NCI-H524 (cell line): ENCODE measurements at regions not wholly inside any gene's neighbourhood (a gene's known extent, or its start where the extent isn't known, plus 50 kb on each side); places are given as distances from the start of the nearest gene placed in this dataset.

Experiments
- DNase-seq, 2 experiments: peaks; one replicate each; lab custom pipeline; 2025; lab: John Stamatoyannopoulos, UW

DNA sequence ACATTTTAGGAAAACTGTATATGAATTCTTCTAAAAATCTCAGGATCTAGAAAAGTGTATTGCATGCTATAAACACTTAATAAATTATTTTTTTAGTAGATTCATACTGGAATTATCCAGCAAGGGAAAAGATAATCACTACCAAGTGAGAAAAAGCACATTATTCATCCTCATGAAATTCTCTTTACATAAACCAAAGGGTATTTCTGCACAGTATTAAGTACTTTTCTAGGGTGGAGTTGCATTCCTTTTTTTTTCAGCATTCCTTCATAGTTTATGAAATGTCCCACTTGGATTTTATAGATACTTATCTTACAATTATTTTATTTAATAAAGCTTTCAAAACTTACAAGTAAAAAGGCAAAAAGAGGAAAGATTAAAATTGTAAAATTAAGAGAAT lies 403.3 kb downstream of the HGF start:
- no peak for DNase-seq

- no peak for DNase-seq
Measured at GRCh38 chr7:81361769-81362312, 408.0 kb downstream of the HGF start.

DNA sequence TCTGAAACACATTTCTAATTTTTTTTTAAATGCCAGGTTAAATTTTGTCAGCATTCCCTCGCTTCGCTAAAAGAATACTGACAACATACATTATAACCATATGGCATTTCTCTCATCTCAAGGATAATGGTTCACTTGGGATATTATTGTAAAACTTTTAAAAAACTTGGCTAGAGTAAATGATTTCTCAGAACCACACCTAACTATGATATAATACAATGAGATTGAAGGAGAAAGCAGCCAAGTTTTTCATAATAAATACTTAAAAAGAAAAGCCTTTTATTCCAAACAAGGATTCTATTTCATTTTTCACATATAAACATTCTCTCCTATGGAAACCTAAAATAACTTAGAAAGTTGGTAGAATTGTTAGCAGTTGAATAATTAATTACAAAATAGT lies 413.9 kb downstream of the HGF start:
- DNase-seq, result no peak

DNA sequence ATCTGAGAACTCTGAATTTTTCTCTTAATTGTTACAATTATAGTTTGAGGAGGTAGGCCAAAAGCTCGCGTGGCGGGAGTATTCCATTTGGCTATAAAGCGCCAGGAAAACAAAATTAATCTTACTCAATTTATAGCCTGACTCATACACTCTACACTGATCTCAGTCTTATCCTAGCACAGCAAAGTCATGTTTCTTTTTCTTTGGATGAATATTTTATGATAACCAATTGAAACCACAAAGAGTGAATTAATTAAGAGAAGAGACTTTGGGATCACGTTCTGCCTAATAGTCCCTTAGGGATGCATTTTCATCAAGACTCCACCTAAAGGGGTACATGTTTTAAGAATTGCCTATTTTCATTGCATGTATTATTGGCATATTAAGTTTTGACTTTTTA lies 420.8 kb downstream of the HGF start:
- no peak for DNase-seq

GRCh38 chr7:81339946-81340345 lies 421.1 kb upstream of the SEMA3C start:
- DNase-seq, result no peak

DNA sequence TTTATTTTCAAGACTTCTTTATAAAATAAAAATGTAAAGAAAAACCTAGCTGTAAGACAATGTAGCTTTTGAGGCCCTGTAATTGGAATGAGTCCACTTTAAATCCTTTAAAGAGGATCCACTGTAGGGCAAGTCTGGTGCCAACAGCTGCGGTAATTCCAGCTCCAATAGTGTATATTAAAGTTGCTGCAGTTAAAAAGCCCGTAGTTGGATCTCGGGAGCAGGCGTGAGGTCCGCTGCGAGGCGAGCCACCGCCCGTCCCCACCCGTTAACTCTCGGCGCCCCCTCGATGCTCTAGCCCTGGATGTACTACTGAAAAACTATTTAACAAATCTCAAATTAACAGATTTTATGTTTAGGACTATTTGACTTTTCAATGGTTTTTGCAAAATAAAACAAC lies 414.7 kb upstream of the SEMA3C start:
- no peak for DNase-seq

- no peak for DNase-seq
Measured at GRCh38 chr7:81333004-81333403, 414.2 kb upstream of the SEMA3C start.

GRCh38 chr7:81331061-81332018 lies 412.5 kb upstream of the SEMA3C start:
- no peak for DNase-seq

DNA sequence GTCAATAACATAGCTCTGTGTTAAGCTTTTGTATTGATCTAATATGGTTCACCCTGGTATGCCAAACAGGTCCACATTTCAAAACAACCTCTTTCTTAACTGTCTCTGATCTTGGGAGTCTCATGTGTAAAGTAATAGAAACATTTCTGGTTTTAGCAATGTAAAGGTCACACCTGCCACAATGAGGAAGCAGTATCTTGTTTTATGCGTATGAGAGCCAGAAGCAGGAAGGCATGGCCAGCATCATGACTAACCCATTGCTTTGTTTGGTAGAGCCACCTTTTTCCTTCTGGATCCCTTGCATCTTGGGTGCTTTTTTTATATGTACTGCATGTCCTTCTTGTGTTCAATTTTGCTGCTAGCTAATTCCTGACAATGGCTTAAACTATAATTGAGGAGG lies 411.3 kb upstream of the SEMA3C start:
- no peak for DNase-seq

DNA sequence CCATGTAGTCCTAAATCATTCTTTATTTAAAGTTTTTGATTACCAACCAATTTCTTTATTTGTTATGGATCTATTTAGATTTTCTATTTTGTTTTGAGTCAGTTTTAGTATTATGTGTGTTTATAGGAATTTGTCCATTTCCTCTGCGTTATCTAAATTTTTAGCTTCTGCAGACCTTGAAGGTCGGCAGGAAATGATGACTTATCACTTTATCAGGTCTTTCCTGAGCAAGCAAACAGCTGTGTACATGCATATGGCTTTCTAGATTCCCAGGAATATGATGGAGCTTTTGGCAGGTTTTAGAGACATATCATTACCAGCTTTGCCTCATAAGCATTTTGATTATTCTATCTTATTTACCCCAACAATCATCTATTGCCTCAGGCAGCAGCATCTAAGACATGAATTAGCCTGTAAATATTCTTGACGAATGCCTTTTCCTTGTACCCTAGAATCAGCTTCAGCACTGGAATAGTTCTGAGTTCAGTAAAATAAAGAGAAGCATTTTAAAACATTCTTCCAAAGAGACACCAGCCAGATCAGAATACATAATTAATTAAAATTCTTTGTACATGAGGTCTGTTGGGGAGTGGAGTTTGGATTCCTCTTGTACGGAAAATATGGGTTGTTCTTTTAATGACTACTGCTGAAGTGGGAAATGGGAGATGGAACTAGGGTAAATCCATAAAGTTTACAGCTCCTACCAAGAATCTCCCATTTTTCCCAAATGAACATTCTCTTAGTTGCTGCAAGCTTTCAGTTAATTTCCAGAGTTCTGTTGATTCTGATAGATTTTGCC lies 408.8 kb upstream of the SEMA3C start:
- DNase-seq, result no peak

- DNase-seq, result no peak
Measured at GRCh38 chr7:81321949-81322348, 403.1 kb upstream of the SEMA3C start.

GRCh38 chr7:81317741-81318140 lies 398.9 kb upstream of the SEMA3C start:
- no peak for DNase-seq

- peak in 1 of 2 experiments; percentile 30 for DNase-seq
Measured at GRCh38 chr7:81308643-81309322, 389.9 kb upstream of the SEMA3C start.

GRCh38 chr7:81301815-81302214 lies 383.0 kb upstream of the SEMA3C start:
- no peak for DNase-seq

DNA sequence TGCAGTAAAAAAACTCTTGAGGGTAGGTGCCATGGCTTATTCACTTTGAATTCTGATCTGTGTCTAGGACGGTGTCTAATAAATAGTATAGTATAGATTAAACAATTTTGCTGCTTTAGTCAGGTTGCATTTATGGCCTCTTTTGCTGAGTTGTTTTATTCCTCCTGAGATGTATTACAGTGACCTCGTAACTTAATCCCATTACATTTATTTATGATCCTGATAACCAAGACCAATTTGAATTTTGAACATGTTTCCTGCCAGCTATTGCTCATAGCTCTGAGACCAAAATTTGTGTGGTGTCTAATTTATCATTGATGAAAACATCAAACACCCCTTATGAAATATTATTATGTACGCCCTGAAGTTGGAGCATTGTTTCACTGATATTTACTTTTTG lies 381.9 kb upstream of the SEMA3C start:
- no peak for DNase-seq

DNA sequence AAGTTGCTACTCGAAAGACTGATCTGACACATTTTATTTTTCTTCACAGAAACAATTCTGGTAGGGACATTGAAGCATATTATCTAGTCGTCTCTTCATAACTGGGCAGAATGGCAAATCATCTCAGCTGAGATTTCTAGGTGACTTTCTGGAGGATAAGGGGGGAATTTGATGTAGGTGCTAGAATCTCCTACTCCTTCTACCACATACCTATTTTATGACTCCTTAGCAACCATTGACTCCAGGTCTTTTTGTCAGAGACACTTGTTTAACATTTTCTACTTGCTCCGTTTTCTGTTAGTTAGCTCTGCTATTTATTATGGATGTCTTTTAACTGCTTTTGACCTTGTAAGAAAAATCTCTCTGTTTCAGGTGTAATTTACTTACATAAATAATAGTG lies 380.9 kb upstream of the SEMA3C start:
- no peak for DNase-seq

DNA sequence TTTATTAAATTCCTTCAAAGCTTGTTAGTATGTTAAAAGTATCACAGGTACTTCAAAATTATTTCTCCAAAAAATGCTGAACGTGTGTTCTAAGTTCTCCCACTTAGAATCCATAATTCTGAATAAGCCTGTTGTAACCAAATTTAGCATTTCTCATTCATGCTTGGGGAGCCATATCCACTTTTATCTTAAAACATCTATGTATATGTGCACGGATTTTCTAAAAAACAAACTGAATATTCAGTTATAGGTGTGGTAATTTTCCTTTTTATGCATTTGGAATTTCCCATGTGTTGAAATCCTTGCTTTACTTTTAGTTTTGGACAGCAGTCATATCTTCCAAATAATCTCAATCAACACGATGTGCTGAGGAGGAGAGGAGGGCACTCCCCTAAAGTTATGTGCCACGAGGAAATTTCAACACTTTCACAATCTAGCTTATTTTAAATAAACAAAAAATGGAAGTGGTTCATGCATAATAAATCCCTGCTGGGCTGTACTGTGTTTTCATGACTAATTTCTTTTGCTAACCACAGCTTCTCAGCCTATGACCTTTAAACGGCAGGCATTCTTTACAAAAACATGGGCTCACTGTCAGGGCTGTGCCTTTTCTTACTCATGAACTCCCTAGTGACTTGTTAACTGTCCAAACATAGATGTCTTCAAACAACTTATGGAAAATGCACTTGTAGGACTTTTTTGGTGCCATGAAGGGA lies 380.3 kb upstream of the SEMA3C start:
- no peak for DNase-seq

DNA sequence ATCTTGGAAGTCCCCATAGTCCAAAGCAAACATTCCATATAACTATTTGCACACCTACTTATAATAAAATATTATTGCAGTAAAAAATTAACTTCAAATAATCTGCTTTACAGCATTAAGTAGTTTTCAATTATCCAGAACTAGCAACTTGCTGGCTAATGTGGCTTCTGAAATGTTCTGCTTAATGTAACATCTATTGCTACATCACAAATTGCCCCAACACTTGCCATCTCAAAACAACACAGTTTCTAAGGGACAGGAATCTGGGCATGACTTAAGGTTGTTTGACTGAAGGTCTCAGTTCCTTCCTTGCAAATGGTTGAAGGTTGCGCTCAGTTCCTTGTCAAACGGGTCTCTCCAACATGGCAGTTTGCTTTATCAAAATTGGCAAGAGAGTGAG lies 378.5 kb upstream of the SEMA3C start:
- no peak for DNase-seq

GRCh38 chr7:81296726-81297125 lies 377.9 kb upstream of the SEMA3C start:
- DNase-seq, result no peak

DNA sequence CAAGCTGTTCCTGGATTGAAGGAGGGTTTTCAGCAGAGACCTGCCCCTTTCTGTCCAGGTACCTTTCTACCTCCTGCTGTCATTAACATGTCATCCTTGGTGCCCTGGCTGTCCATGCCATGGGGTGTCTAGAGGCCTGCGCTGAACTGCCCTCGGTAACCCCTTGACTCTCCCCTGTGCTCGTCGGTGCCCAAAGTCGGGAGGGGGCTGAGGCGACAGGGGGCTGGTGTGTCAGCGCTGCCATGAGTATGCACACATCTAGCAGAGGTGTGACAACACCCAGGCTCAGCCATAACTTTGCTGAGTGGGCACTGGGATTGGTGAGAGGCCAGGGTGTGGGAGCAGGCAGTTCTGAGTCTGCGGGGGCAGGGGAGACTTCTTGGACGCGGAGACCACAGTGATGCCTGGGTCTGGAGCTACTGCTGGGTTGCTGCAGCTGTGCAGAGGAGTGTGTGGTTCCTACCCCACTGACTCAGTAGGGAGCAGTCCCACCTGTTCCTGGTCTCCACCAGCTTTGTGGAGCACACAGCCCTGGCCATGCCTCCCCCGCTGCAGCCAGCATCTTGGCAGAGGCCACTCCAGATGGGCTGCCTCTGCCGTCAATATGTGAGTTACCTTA lies 376.2 kb upstream of the SEMA3C start:
- DNase-seq, result no peak

- DNase-seq, result no peak
Measured at GRCh38 chr7:81293806-81294205, 375.0 kb upstream of the SEMA3C start.
